CD4-positive, alpha-beta memory T cell (primary cell): ENCODE measurements at regions not wholly inside any gene's neighbourhood (a gene's known extent, or its start where the extent isn't known, plus 50 kb on each side); places are given as distances from the start of the nearest gene placed in this dataset.

Experiments
- CTCF ChIA-PET: fragments of 350-600 bp; sonication (Branson Sonifier 250); formaldehyde crosslinking; loops from one replicate; lab custom pipeline; 2021; ENCODE audit warnings: inconsistent platforms; ENCODE audit not compliant: partially characterized antibody; lab: Charles Lee
- POLR2A ChIA-PET: fragments of 350-600 bp; sonication (Branson Sonifier 250); formaldehyde crosslinking; loops from one replicate; lab custom pipeline; 2021; ENCODE audit not compliant: partially characterized antibody; lab: Charles Lee
- DNase-seq, 5 donors: peaks; one replicate each; pipeline versions ENCODE4 v3.0.0 to v3.0.0-alpha.2; 2020 to 2022; ENCODE audit warnings: mixed read lengths in 1 of 5
- H3K27ac ChIP-seq: one replicate; pipeline ENCODE4 v1.7.0; 2013; ENCODE audit warnings: low read depth, low read length
- H3K27me3 ChIP-seq: 2 replicates; pipeline ENCODE4 v1.7.0; 2013; ENCODE audit warnings: mild to moderate bottlenecking, low read length, moderate library complexity; ENCODE audit not compliant: insufficient read depth
- H3K36me3 ChIP-seq: 2 replicates; pipeline ENCODE4 v1.7.0; 2013; ENCODE audit warnings: mild to moderate bottlenecking, low read length, moderate library complexity; ENCODE audit not compliant: insufficient read depth
- H3K4me1 ChIP-seq: 2 replicates; pipeline ENCODE4 v1.7.0; 2013; ENCODE audit warnings: mild to moderate bottlenecking, low read length, moderate library complexity; ENCODE audit not compliant: insufficient read depth
- H3K4me3 ChIP-seq, 2 donors: one replicate each; pipeline ENCODE4 v1.7.0; 2013; ENCODE audit warnings: low read length in 2 of 2, mild to moderate bottlenecking in 1 of 2
- H3K9me3 ChIP-seq, 2 donors: one replicate each; pipeline ENCODE4 v1.7.0; 2013; ENCODE audit warnings: low read length in 2 of 2, control low read depth in 1 of 2; ENCODE audit not compliant: control insufficient read depth in 1 of 2
- H3K27ac Mint-ChIP-seq, 7 donors: one replicate each; pipeline ENCODE4 v1.8.0; 2020 to 2021; ENCODE audit warnings: mixed read lengths in 7 of 7, mild to moderate bottlenecking in 6 of 7, inconsistent platforms in 3 of 7, moderate library complexity in 3 of 7
- H3K27me3 Mint-ChIP-seq, 2 donors: one replicate each; pipeline ENCODE4 v1.8.0; 2020 to 2021; ENCODE audit warnings: mixed read lengths in 2 of 2
- H3K36me3 Mint-ChIP-seq, 2 donors: one replicate each; pipeline ENCODE4 v1.8.0; 2020 to 2021; ENCODE audit warnings: mixed read lengths in 2 of 2, inconsistent platforms in 1 of 2, mild to moderate bottlenecking in 1 of 2
- H3K4me1 Mint-ChIP-seq, 4 donors: one replicate each; pipeline ENCODE4 v1.8.0; 2020 to 2021; ENCODE audit warnings: mixed read lengths in 4 of 4, mild to moderate bottlenecking in 1 of 4
- H3K4me3 Mint-ChIP-seq, 8 donors: one replicate each; pipeline ENCODE4 v1.8.0; 2020 to 2021; ENCODE audit warnings: mixed read lengths in 8 of 8, mild to moderate bottlenecking in 7 of 8, moderate library complexity in 6 of 8, inconsistent platforms in 3 of 8
- H3K9me3 Mint-ChIP-seq, 8 donors: one replicate each; pipeline ENCODE4 v1.8.0; 2020 to 2021; ENCODE audit warnings: mixed read lengths in 8 of 8, mild to moderate bottlenecking in 5 of 8, inconsistent platforms in 3 of 8, moderate library complexity in 1 of 8
- intact Hi-C: fragments of 100-400 bp; cut with micrococcal nuclease; formaldehyde crosslinking; loops from one replicate; pipeline ENCODE4 v1.15.1; 2023

- H3K4me1 Mint-ChIP-seq, result no peaks in the 10 kb centered on the region
- H3K9me3 Mint-ChIP-seq, result peaks cover 2 to 28% (median 19%) of the 10 kb centered on the region in 8 donors
- Histone ChIP-seq H3K9me3 (no peaks in the 10 kb centered on the region), H3K27ac (no peak overlapping the region), H3K4me1 (no peaks in the 10 kb centered on the region), H3K36me3 (no peaks in the 10 kb centered on the region), H3K4me3 (no peak overlapping the region), H3K27me3 (no peaks in the 10 kb centered on the region)
- no peak overlapping the region for H3K4me3 Mint-ChIP-seq
- peaks cover 0 to 5% of the 10 kb centered on the region in 2 donors for H3K36me3 Mint-ChIP-seq
- no peak for DNase-seq
- peaks cover 0 to 2% of the 10 kb centered on the region in 2 donors for H3K27me3 Mint-ChIP-seq
- ChIA-PET CTCF (no interaction called here), POLR2A (no interaction called here)
- intact Hi-C loops, result no loop called here
- no peak overlapping the region for H3K27ac Mint-ChIP-seq
Observed at GRCh38 chr9:83178717-83179116, 115.8 kb upstream of the RASEF start.

GRCh38 chr9:83177747-83178146, 114.8 kb upstream of the RASEF start:
- Mint-ChIP-seq H3K27ac (no peak overlapping the region), H3K9me3 (peaks cover 2 to 34% (median 26%) of the 10 kb centered on the region in 8 donors), H3K4me3 (no peak overlapping the region), H3K4me1 (no peaks in the 10 kb centered on the region), H3K36me3 (peaks cover 0 to 5% of the 10 kb centered on the region in 2 donors), H3K27me3 (peaks cover 0 to under 1% of the 10 kb centered on the region in 2 donors)
- Histone ChIP-seq H3K4me1 (no peaks in the 10 kb centered on the region), H3K9me3 (no peaks in the 10 kb centered on the region), H3K27ac (no peak overlapping the region), H3K27me3 (no peaks in the 10 kb centered on the region), H3K36me3 (no peaks in the 10 kb centered on the region), H3K4me3 (no peak overlapping the region)
- ChIA-PET CTCF (no interaction called here), POLR2A (no interaction called here)
- DNase-seq, result no peak
- intact Hi-C loops, result no loop called here

GRCh38 chr9:83167126-83167525, 104.2 kb upstream of the RASEF start:
- POLR2A ChIA-PET, result no interaction called here
- H3K4me3 Mint-ChIP-seq, result no peak overlapping the region

GRCh38 chr9:83166372-83166771, 103.4 kb upstream of the RASEF start:
- H3K4me1 Mint-ChIP-seq, result no peaks in the 10 kb centered on the region
- ChIA-PET CTCF (no interaction called here), POLR2A (no interaction called here)
- no peaks in the 10 kb centered on the region for H3K9me3 ChIP-seq
- no peak for DNase-seq
- H3K27ac ChIP-seq, result no peak overlapping the region
- intact Hi-C loops, result no loop called here
- H3K4me3 ChIP-seq, result no peak overlapping the region
- no peak overlapping the region for H3K27ac Mint-ChIP-seq
- H3K4me1 ChIP-seq, result no peaks in the 10 kb centered on the region
- H3K4me3 Mint-ChIP-seq, result no peak overlapping the region
- no peaks in the 10 kb centered on the region for H3K27me3 Mint-ChIP-seq
- H3K27me3 ChIP-seq, result no peaks in the 10 kb centered on the region
- H3K36me3 ChIP-seq, result no peaks in the 10 kb centered on the region
- no peaks in the 10 kb centered on the region for H3K36me3 Mint-ChIP-seq
- H3K9me3 Mint-ChIP-seq, result peaks cover 0 to 11% (median 6%) of the 10 kb centered on the region in 8 donors

More at GRCh38 chr9:83167126-83167525, 104.2 kb upstream of the RASEF start:
- Histone ChIP-seq H3K4me3 (no peak overlapping the region), H3K36me3 (no peaks in the 10 kb centered on the region), H3K4me1 (no peaks in the 10 kb centered on the region), H3K27me3 (no peaks in the 10 kb centered on the region), H3K9me3 (no peaks in the 10 kb centered on the region), H3K27ac (no peak overlapping the region)
- intact Hi-C loops, result no loop called here
- DNase-seq, result no peak
- Mint-ChIP-seq H3K4me1 (no peaks in the 10 kb centered on the region), H3K9me3 (peaks cover 0 to 10% (median 7%) of the 10 kb centered on the region in 8 donors), H3K36me3 (no peaks in the 10 kb centered on the region), H3K27me3 (no peaks in the 10 kb centered on the region), H3K27ac (no peak overlapping the region)
- CTCF ChIA-PET, result interaction anchor here (0.6 kb wide), 1 partner anchor 212 kb away, joined by 3 read pairs; no protein-coding TSS in a partner anchor

- ChIA-PET CTCF (no interaction called here), POLR2A (no interaction called here)
- Mint-ChIP-seq H3K4me1 (no peaks in the 10 kb centered on the region), H3K9me3 (peaks cover 0 to 12% (median 8%) of the 10 kb centered on the region in 8 donors), H3K4me3 (no peak overlapping the region), H3K36me3 (no peaks in the 10 kb centered on the region), H3K27me3 (no peaks in the 10 kb centered on the region), H3K27ac (no peak overlapping the region)
- H3K27me3 ChIP-seq, result no peaks in the 10 kb centered on the region
- H3K36me3 ChIP-seq, result no peaks in the 10 kb centered on the region
- no peak for DNase-seq
- H3K4me3 ChIP-seq, result no peak overlapping the region
- H3K9me3 ChIP-seq, result no peaks in the 10 kb centered on the region
- no peaks in the 10 kb centered on the region for H3K4me1 ChIP-seq
- no peak overlapping the region for H3K27ac ChIP-seq
- intact Hi-C loops, result no loop called here
Observed at GRCh38 chr9:83155733-83156132, 92.8 kb upstream of the RASEF start.

GRCh38 chr9:83154821-83155220, 91.9 kb upstream of the RASEF start:
- intact Hi-C loops, result no loop called here
- CTCF ChIA-PET, result no interaction called here
- H3K27me3 ChIP-seq, result no peaks in the 10 kb centered on the region
- no peak for DNase-seq
- no peaks in the 10 kb centered on the region for H3K9me3 ChIP-seq
- H3K27ac ChIP-seq, result no peak overlapping the region
- Mint-ChIP-seq H3K4me3 (no peak overlapping the region), H3K27ac (no peak overlapping the region), H3K36me3 (no peaks in the 10 kb centered on the region), H3K27me3 (no peaks in the 10 kb centered on the region), H3K9me3 (peaks cover 0 to 7% (median 4%) of the 10 kb centered on the region in 8 donors), H3K4me1 (no peaks in the 10 kb centered on the region)
- no peaks in the 10 kb centered on the region for H3K36me3 ChIP-seq
- no peak overlapping the region for H3K4me3 ChIP-seq
- no peaks in the 10 kb centered on the region for H3K4me1 ChIP-seq
- POLR2A ChIA-PET, result no interaction called here

- Histone ChIP-seq H3K27me3 (no peaks in the 10 kb centered on the region), H3K9me3 (no peaks in the 10 kb centered on the region), H3K27ac (no peak overlapping the region), H3K36me3 (no peaks in the 10 kb centered on the region), H3K4me1 (no peaks in the 10 kb centered on the region), H3K4me3 (no peak overlapping the region)
- intact Hi-C loops, result no loop called here
- Mint-ChIP-seq H3K36me3 (no peaks in the 10 kb centered on the region), H3K27ac (peak overlapping the region in 1 of 7 donors; percentile 5), H3K27me3 (no peaks in the 10 kb centered on the region), H3K4me1 (no peaks in the 10 kb centered on the region), H3K9me3 (peaks cover 0 to 7% (median 4%) of the 10 kb centered on the region in 8 donors), H3K4me3 (no peak overlapping the region)
- ChIA-PET POLR2A (no interaction called here), CTCF (no interaction called here)
- no peak for DNase-seq
Observed at GRCh38 chr9:83154087-83154736, 91.3 kb upstream of the RASEF start.
